Panc1 (cell line): ENCODE measurements at regions not wholly inside any gene's neighbourhood (a gene's known extent, or its start where the extent isn't known, plus 50 kb on each side); places are given as distances from the start of the nearest gene placed in this dataset.

Experiments
- CTCF ChIP-seq: fragments of 450-650 bp; IDR thresholded peaks from 2 replicates; pipeline ENCODE4 v1.5.1; 2017; ENCODE audit warnings: mild to moderate bottlenecking
- SIN3A ChIP-seq: IDR thresholded peaks from 2 replicates; pipeline ENCODE4 v1.6.1; 2012; ENCODE audit warnings: low read depth, mild to moderate bottlenecking, low read length, moderate library complexity, borderline replicate concordance; ENCODE audit not compliant: insufficient read depth
- TCF7L2 ChIP-seq: IDR thresholded peaks from 2 replicates; pipeline ENCODE4 v1.6.1; 2011; ENCODE audit warnings: mild to moderate bottlenecking, low read depth, low read length, inconsistent platforms
- TF ChIP-seq, protein P1 (sequence below), 2 experiments: IDR thresholded peaks; 2 replicates each; pipeline ENCODE4 v1.6.1; 2011 to 2012; ENCODE audit warnings: low read depth in 2 of 2, control low read depth in 1 of 2, low read length in 1 of 2, mild to moderate bottlenecking in 1 of 2, moderate library complexity in 1 of 2; ENCODE audit not compliant: insufficient read depth in 1 of 2

GRCh38 chr1:82177192-82177591 lies 376.5 kb downstream of the ADGRL2 start:
- TF ChIP-seq CTCF (no peak), SIN3A (no peak), TCF7L2 (no peak)
- TF ChIP-seq, protein P1, sequence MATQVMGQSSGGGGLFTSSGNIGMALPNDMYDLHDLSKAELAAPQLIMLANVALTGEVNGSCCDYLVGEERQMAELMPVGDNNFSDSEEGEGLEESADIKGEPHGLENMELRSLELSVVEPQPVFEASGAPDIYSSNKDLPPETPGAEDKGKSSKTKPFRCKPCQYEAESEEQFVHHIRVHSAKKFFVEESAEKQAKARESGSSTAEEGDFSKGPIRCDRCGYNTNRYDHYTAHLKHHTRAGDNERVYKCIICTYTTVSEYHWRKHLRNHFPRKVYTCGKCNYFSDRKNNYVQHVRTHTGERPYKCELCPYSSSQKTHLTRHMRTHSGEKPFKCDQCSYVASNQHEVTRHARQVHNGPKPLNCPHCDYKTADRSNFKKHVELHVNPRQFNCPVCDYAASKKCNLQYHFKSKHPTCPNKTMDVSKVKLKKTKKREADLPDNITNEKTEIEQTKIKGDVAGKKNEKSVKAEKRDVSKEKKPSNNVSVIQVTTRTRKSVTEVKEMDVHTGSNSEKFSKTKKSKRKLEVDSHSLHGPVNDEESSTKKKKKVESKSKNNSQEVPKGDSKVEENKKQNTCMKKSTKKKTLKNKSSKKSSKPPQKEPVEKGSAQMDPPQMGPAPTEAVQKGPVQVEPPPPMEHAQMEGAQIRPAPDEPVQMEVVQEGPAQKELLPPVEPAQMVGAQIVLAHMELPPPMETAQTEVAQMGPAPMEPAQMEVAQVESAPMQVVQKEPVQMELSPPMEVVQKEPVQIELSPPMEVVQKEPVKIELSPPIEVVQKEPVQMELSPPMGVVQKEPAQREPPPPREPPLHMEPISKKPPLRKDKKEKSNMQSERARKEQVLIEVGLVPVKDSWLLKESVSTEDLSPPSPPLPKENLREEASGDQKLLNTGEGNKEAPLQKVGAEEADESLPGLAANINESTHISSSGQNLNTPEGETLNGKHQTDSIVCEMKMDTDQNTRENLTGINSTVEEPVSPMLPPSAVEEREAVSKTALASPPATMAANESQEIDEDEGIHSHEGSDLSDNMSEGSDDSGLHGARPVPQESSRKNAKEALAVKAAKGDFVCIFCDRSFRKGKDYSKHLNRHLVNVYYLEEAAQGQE (IDR thresholded peaks at IDR 0.05; ENCODE audit: insufficient read depth in 1 of 2, low read depth in 2 of 2, low read length in 1 of 2), result no peak
